ENCODE measurements at regions not wholly inside any gene's neighbourhood (a gene's known extent, or its start where the extent isn't known, plus 50 kb on each side); places are given as distances from the start of the nearest gene placed in this dataset.
"Not testable (repeated sequence)": the region's sequence is repeated elsewhere in the genome, so short reads cannot be mapped to it uniquely, and the experiment has no call there.

DNA sequence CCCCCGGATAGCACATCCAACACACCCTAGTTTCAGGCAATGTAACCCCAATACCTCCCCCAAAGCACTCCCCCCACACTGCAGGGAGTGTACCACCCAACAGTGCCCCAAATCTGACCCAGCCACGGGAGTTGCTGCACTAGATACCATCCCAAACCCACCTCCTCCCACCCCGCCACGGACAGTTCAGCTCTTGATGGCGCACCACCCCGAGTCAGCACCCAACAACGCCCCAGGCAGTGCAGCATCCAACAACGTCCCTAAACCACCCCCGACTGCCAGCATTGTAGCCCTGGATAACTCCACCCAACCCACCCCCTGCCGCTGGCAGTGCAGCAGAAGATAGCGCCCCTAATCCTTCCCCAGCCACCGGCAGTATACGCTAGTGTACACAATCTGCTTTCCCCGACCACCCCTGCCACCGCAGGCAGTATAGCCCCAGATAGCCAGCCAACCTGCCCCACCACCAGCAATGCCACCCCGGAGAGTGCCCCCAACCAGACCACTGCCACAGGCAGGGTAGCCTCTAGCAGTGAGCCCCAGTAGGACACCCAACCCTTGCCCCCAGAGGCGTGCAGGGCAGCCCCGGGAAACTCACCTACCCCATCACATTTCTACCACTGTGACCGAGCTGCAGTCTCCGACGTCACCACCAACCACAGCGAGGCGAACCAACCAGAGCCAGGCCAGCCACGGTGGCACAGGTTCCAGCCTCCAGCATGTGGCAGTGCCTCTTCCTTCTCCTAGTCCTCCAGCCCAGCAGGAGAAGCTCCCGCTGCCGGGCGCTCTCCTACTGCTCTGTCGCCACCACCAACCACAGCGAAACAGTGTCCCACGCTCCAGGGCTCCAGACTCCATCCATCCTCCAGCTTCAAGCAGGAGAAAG, 178.1 kb downstream of the POTEB3 start:
- DNase-seq (ENCODE audit: low read depth in 2 of 2), result no peak

DNA sequence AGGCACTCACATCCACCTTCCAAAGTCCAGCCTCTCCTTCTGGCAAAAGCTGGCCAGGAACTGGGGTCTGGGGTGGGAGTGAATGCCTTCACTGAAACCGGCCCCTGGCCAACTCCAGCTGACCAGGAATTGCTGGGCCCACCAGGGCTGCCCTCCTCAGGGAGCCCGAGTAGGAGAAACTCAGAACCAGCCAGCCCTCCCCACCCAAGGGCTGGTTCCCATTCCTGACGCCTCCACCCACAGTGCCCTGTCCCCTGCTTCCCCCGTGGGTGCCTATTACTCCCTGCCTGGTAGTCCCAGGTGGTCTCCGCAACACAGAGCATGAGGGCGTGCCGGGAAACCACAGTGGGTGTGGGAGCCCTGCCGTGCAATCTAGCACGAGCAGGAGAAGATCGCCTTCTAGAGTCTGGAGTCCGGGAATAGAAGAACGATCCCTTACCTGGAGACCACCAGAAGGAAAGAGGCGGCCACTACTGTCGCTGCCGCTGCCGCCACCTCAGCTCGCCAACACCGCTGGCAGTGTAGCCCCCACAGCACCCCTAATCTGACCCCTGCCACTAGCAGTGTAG, 178.8 kb downstream of the POTEB3 start:
- DNase-seq (ENCODE audit: low read depth in 2 of 2), result no peak

DNA sequence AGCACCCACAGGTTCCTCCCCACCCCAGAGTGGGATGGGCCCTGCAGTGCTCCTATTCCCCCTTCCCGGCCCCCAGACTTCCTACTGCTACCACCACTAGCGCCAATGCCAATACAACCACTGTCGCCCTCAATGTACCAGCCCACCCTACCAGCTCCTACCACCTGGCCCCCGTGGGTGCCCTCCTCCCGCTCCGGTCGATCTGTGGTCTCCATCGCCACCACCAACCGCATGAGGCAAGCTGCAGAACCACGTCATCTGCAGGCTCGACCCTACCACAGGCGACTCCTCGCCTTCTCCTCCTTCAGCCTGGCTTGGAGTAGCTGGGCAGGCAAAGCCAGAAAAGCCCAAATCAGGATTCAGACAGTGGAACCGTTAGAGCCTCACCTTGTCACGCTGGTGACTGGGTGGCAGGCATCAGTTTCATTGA, 179.3 kb downstream of the POTEB3 start:
- DNase-seq (ENCODE audit: low read depth in 2 of 2), result no peak

DNA sequence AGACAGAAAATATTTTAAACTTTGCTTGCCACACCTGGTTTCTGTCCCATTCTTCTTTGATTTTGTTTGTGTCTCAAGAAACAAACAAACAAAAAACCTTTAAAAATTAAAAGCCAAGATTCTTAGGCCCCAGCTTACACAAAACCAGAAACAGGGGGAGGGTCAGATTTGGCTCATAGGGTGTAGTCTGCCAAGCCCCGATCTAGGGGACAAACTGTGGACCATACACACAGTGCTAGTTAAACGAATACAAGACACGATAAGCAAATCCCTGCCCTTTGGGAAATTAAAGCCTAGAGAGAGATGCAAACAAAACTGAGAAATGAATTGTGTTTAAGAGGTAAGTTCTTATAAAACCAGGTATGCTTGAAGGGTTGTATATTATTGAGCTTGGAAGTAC, 181.7 kb downstream of the POTEB3 start:
- DNase-seq (ENCODE audit: low read depth in 2 of 2), result not testable (repeated sequence)

DNA sequence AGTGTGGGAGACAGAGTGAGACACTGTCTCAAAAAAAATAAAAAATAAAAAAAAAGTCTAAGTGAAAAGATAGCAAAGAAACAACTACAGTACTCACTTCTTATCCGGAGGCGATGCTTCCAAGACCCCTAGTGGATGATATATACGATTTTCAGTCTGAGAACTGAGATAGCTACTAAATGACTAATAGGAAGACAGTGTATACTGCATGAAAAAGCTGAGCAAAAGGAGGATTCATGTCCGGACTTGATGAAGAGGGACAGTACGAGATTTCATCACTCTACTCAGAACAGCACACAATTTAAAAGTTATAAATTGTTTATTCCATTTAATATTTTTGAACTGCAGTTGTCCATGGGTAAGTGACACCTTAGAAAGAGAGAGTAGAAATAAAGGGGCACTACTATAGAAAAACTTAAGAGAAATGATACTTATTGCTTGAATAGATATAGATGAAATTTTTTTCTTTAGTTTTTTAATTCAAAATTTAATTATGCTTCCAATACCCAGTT, 190.7 kb downstream of the POTEB3 start:
- DNase-seq (ENCODE audit: low read depth in 2 of 2), result not testable (repeated sequence)
